Keratinocyte (primary cell): ENCODE measurements at regions not wholly inside any gene's neighbourhood (a gene's known extent, or its start where the extent isn't known, plus 50 kb on each side); places are given as distances from the start of the nearest gene placed in this dataset.

Experiments
- DNase-seq: peaks from one replicate; pipeline ENCODE4 v3.0.0-alpha.2; 2011; ENCODE audit warnings: low read depth, missing footprints, low spot score
- FAIRE-seq: peaks from 2 replicates; lab custom pipeline; 2011; peaks lifted over from hg19 to GRCh38; lab: Jason Lieb, UNC
- H2AFZ ChIP-seq: 2 replicates; pipeline ENCODE4 v1.6.0; 2012; ENCODE audit warnings: low read length, control low read depth, inconsistent platforms; ENCODE audit not compliant: control insufficient read depth
- H3K27ac ChIP-seq: 2 replicates; pipeline ENCODE4 v1.5.1; 2011; ENCODE audit warnings: low read length; ENCODE audit not compliant: control insufficient read depth, insufficient read depth
- H3K27me3 ChIP-seq: 3 replicates; pipeline ENCODE4 v1.6.0; 2011; ENCODE audit warnings: low read length; ENCODE audit not compliant: control insufficient read depth, insufficient read depth; ENCODE audit errors: extremely low read depth
- H3K36me3 ChIP-seq, 2 experiments: 2 replicates in 1 of 2; 3 replicates in 1 of 2; pipeline ENCODE4 v1.5.1; 2011; ENCODE audit warnings: low read length in 2 of 2, mild to moderate bottlenecking in 1 of 2; ENCODE audit not compliant: control insufficient read depth in 2 of 2, insufficient read depth in 2 of 2; ENCODE audit errors: extremely low read depth in 1 of 2
- H3K4me1 ChIP-seq: 3 replicates; pipeline ENCODE4 v1.5.1; 2011; ENCODE audit warnings: low read length; ENCODE audit not compliant: control insufficient read depth, insufficient read depth; ENCODE audit errors: extremely low read depth
- H3K4me2 ChIP-seq: 3 replicates; pipeline ENCODE4 v1.6.0; 2011; ENCODE audit warnings: low read depth, low read length; ENCODE audit not compliant: control insufficient read depth, insufficient read depth; ENCODE audit errors: extremely low read depth
- H3K4me3 ChIP-seq, 3 experiments: fragments of 200-600 bp in 1 of 3; sonication (generic) in 1 of 3; 2 replicates in 2 of 3; 3 replicates in 1 of 3; pipeline ENCODE4 v1.5.1; 2011 to 2016; ENCODE audit warnings: low read length in 3 of 3, mild to moderate bottlenecking in 3 of 3, control low read depth in 2 of 3, inconsistent platforms in 1 of 3, low read depth in 1 of 3, mixed read lengths in 1 of 3, mixed run types in 1 of 3, moderate library complexity in 1 of 3; ENCODE audit not compliant: control insufficient read depth in 2 of 3, insufficient read depth in 2 of 3; ENCODE audit errors: extremely low read depth in 1 of 3
- H3K79me2 ChIP-seq: 2 replicates; pipeline ENCODE4 v1.6.0; 2012; ENCODE audit warnings: low read length; ENCODE audit not compliant: control insufficient read depth, insufficient read depth
- H3K9ac ChIP-seq: 3 replicates; pipeline ENCODE4 v1.6.0; 2011; ENCODE audit warnings: low read length; ENCODE audit not compliant: control insufficient read depth, insufficient read depth; ENCODE audit errors: extremely low read depth
- H3K9me1 ChIP-seq: 3 replicates; pipeline ENCODE4 v1.6.0; 2011; ENCODE audit warnings: low read length; ENCODE audit not compliant: control insufficient read depth, insufficient read depth; ENCODE audit errors: extremely low read depth
- H3K9me3 ChIP-seq: 2 replicates; pipeline ENCODE4 v1.5.1; 2012; ENCODE audit warnings: low read depth, low read length; ENCODE audit not compliant: control insufficient read depth
- H4K20me1 ChIP-seq: 3 replicates; pipeline ENCODE4 v1.6.0; 2011; ENCODE audit warnings: low read length; ENCODE audit not compliant: control insufficient read depth, insufficient read depth; ENCODE audit errors: extremely low read depth
- CTCF ChIP-seq, 3 experiments: IDR thresholded peaks in 1 of 3; conservative IDR thresholded peaks in 1 of 3; optimal IDR thresholded peaks in 1 of 3; 2 replicates in 2 of 3; 3 replicates in 1 of 3; pipeline versions ENCODE3 to v1.5.1; 2011; ENCODE audit warnings: low read length in 3 of 3, mild to moderate bottlenecking in 3 of 3, moderate library complexity in 2 of 3, control low read depth in 1 of 3, inconsistent platforms in 1 of 3; ENCODE audit not compliant: insufficient read depth in 2 of 3; ENCODE audit errors: extremely low read depth in 1 of 3
- EZH2 ChIP-seq: IDR thresholded peaks from one replicate; pipeline ENCODE4 v1.6.1; 2012; ENCODE audit warnings: inconsistent platforms, mild to moderate bottlenecking, low read length, moderate library complexity
- dilution Hi-C: fragments of 300-500 bp; cut with MboI; formaldehyde crosslinking; loops from one replicate; pipeline ENCODE4 v1.7.0; 2020; ENCODE audit warnings: low sequenced_read_pairs; ENCODE audit not compliant: extremely low pct_ligation_motif_present

- Histone ChIP-seq H3K9me1 (no peaks in the 10 kb centered on the region), H3K9ac (no peak overlapping the region), H4K20me1 (no peaks in the 10 kb centered on the region), H3K4me2 (no peak overlapping the region), H2AFZ (no peak overlapping the region), H3K36me3 (no peaks in the 10 kb centered on the region), H3K79me2 (no peaks in the 10 kb centered on the region), H3K9me3 (no peaks in the 10 kb centered on the region), H3K4me1 (peaks cover 9% of the 10 kb centered on the region), H3K27ac (no peak overlapping the region), H3K4me3 (no peak overlapping the region), H3K27me3 (no peaks in the 10 kb centered on the region)
- dilution Hi-C loops: no loop called here
- DNase-seq (no peak), FAIRE-seq (no peak)
- TF ChIP-seq EZH2: no peak
Observed at GRCh38 chr12:85617307-85618091, 218.7 kb downstream of the RASSF9 start.

GRCh38 chr12:85621041-85621440, 215.2 kb downstream of the RASSF9 start:
- Histone ChIP-seq H3K79me2 (no peaks in the 10 kb centered on the region), H3K36me3 (no peaks in the 10 kb centered on the region), H3K9me3 (no peaks in the 10 kb centered on the region), H3K27me3 (no peaks in the 10 kb centered on the region), H3K4me1 (peaks cover 13% of the 10 kb centered on the region), H3K9me1 (no peaks in the 10 kb centered on the region), H4K20me1 (no peaks in the 10 kb centered on the region), H3K9ac (no peak overlapping the region), H2AFZ (peak overlapping the region; percentile 33), H3K4me3 (no peak overlapping the region), H3K4me2 (peak overlapping the region; percentile 58), H3K27ac (no peak overlapping the region)
- TF ChIP-seq EZH2 (no peak), CTCF (optimal IDR thresholded peaks at IDR 0.05 in 1 of 3, IDR thresholded peaks at IDR 0.05 in 1 of 3, conservative IDR thresholded peaks at IDR 0.05 in 1 of 3; ENCODE audit: extremely low read depth in 1 of 3, insufficient read depth in 2 of 3, low read length in 3 of 3) (no peak)
- dilution Hi-C loops: no loop called here
- FAIRE-seq (peak; percentile 83), DNase-seq (no peak)
